Peyer's patch (tissue), 4 donors: ENCODE measurements at regions not wholly inside any gene's neighbourhood (a gene's known extent, or its start where the extent isn't known, plus 50 kb on each side); places are given as distances from the start of the nearest gene placed in this dataset.

Experiments used
- CTCF ChIP-seq, 6 experiments: fragments of 450-650 bp in 4 of 6; fragments of 200-600 bp in 2 of 6; sonication (generic) in 1 of 6; IDR thresholded peaks; one replicate each; pipeline ENCODE4 v1.5.1; 2017 to 2019; ENCODE audit warnings: antibody characterized with exemption in 6 of 6, mild to moderate bottlenecking in 3 of 6, moderate library complexity in 1 of 6
- POLR2A ChIP-seq, 2 donors: fragments of 450-650 bp; IDR thresholded peaks; one replicate each; pipeline ENCODE4 v1.5.1; 2017; ENCODE audit warnings: antibody characterized with exemption in 2 of 2, mild to moderate bottlenecking in 2 of 2, moderate library complexity in 2 of 2

GRCh38 chr7:52876402-52876801 lies 159.0 kb upstream of the POM121L12 start:
- TF ChIP-seq POLR2A (IDR thresholded peaks at IDR 0.05), result no peak
- no peak for TF ChIP-seq CTCF (IDR thresholded peaks at IDR 0.05)
